ENCODE measurements at regions not wholly inside any gene's neighbourhood (a gene's known extent, or its start where the extent isn't known, plus 50 kb on each side); places are given as distances from the start of the nearest gene placed in this dataset.

- TF ChIP-seq, protein P1, sequence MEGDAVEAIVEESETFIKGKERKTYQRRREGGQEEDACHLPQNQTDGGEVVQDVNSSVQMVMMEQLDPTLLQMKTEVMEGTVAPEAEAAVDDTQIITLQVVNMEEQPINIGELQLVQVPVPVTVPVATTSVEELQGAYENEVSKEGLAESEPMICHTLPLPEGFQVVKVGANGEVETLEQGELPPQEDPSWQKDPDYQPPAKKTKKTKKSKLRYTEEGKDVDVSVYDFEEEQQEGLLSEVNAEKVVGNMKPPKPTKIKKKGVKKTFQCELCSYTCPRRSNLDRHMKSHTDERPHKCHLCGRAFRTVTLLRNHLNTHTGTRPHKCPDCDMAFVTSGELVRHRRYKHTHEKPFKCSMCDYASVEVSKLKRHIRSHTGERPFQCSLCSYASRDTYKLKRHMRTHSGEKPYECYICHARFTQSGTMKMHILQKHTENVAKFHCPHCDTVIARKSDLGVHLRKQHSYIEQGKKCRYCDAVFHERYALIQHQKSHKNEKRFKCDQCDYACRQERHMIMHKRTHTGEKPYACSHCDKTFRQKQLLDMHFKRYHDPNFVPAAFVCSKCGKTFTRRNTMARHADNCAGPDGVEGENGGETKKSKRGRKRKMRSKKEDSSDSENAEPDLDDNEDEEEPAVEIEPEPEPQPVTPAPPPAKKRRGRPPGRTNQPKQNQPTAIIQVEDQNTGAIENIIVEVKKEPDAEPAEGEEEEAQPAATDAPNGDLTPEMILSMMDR (conservative IDR thresholded peaks at IDR 0.05): peak; percentile 83
- TF ChIP-seq EZH2 (IDR thresholded peaks at IDR 0.05; ENCODE audit: low read depth): no peak
Measured at GRCh38 chr13:50085063-50085462, 69.8 kb downstream of the KCNRG start.

All from PC-9 (cell line).